Progenitor cell of endocrine pancreas (in vitro differentiated cells): ENCODE measurements at regions not wholly inside any gene's neighbourhood (a gene's known extent, or its start where the extent isn't known, plus 50 kb on each side); places are given as distances from the start of the nearest gene placed in this dataset.
A peak's percentile ranks its signal among the peaks of the same experiment; 100 is the strongest.

Experiments used
- DNase-seq: peaks from one replicate; pipeline ENCODE4 v3.0.0; 2021; ENCODE audit warnings: low spot score; ENCODE audit not compliant: unreplicated experiment
- H3K27ac Mint-ChIP-seq: 2 replicates; pipeline ENCODE4 v1.8.0; 2021; ENCODE audit warnings: mild to moderate bottlenecking, moderate library complexity, mixed read lengths
- H3K27me3 Mint-ChIP-seq: 2 replicates; pipeline ENCODE4 v1.8.0; 2021; ENCODE audit warnings: mixed read lengths
- H3K36me3 Mint-ChIP-seq: 2 replicates; pipeline ENCODE4 v1.8.0; 2022; ENCODE audit warnings: mixed read lengths; ENCODE audit not compliant: insufficient read depth
- H3K4me1 Mint-ChIP-seq: 2 replicates; pipeline ENCODE4 v1.8.0; 2021; ENCODE audit warnings: low read depth, mixed read lengths
- H3K4me3 Mint-ChIP-seq: 2 replicates; pipeline ENCODE4 v1.8.0; 2021; ENCODE audit warnings: low read depth, mild to moderate bottlenecking, moderate library complexity, mixed read lengths
- H3K9me3 Mint-ChIP-seq: 2 replicates; pipeline ENCODE4 v1.8.0; 2021; ENCODE audit warnings: low read depth, mixed read lengths
- TF ChIP-seq, protein P1 (sequence below): fragments of 200-600 bp; sonication (generic); IDR thresholded peaks from one replicate; pipeline ENCODE4 v1.5.0; 2021; ENCODE audit warnings: antibody characterized with exemption, mild to moderate bottlenecking; ENCODE audit not compliant: unreplicated experiment

GRCh38 chr17:27240086-27240801 is 53.7 kb upstream of the WSB1 start:
- Mint-ChIP-seq H3K27me3 (no peaks in the 10 kb centered on the region), H3K4me1 (peaks cover 28% of the 10 kb centered on the region), H3K4me3 (no peak overlapping the region), H3K27ac (peak overlapping the region; percentile 80), H3K9me3 (no peaks in the 10 kb centered on the region), H3K36me3 (no peaks in the 10 kb centered on the region)
- TF ChIP-seq, protein P1, sequence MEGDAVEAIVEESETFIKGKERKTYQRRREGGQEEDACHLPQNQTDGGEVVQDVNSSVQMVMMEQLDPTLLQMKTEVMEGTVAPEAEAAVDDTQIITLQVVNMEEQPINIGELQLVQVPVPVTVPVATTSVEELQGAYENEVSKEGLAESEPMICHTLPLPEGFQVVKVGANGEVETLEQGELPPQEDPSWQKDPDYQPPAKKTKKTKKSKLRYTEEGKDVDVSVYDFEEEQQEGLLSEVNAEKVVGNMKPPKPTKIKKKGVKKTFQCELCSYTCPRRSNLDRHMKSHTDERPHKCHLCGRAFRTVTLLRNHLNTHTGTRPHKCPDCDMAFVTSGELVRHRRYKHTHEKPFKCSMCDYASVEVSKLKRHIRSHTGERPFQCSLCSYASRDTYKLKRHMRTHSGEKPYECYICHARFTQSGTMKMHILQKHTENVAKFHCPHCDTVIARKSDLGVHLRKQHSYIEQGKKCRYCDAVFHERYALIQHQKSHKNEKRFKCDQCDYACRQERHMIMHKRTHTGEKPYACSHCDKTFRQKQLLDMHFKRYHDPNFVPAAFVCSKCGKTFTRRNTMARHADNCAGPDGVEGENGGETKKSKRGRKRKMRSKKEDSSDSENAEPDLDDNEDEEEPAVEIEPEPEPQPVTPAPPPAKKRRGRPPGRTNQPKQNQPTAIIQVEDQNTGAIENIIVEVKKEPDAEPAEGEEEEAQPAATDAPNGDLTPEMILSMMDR, result no peak
- no peak for DNase-seq

DNA sequence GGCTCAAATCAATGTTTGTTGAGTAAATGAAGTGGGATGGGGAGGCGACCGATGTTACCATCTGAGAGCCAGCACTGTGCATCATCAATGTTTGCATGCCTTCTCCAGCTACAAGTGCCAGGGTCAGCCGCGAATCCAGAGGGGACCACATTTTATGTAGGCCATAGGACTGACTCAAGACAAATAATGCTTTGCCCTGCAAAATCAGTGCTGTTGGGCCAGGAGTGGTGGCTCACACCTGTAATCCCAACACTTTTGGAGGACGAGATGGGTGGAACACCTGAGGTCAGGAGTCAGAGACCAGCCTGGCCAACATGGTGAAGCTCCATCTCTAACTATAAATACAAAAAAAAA is 53.1 kb upstream of the WSB1 start:
- Mint-ChIP-seq H3K36me3 (no peaks in the 10 kb centered on the region), H3K27me3 (no peaks in the 10 kb centered on the region), H3K9me3 (no peaks in the 10 kb centered on the region), H3K4me1 (peaks cover 28% of the 10 kb centered on the region), H3K4me3 (no peak overlapping the region), H3K27ac (peak overlapping the region; percentile 80)
- no peak for DNase-seq
- TF ChIP-seq, protein P1, result no peak

DNA sequence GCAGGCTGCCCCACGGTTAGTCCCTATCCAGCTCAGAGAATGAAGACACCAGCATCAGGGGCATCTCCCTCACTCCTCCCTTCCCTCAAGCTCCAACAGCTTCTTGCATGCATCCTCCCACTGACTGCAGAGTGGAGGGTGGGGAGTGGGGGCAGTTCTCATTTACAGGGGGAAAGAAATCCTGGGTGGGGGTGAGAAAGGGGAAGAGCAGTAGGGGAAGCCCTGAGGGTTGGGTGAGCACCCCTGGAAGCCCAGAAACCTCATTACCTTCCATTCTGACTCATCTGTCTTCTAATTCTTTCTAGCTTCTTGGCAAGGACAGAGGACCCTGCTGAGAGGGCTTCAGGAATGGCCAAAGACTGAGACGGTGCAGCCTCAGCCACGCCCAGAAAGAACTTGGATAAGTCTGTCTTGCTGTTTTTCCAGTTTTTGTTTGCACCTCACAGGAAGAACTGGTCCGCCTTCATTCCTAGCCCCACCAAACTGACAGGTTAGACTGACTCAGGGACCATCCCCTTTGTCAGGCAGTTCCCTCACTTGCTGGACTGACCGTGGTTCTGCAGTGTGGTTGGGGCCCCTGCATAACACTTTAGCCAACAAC is 52.5 kb upstream of the WSB1 start:
- H3K4me3 Mint-ChIP-seq, result peak overlapping the region; percentile 50
- no peak for DNase-seq
- no peaks in the 10 kb centered on the region for H3K27me3 Mint-ChIP-seq
- H3K27ac Mint-ChIP-seq, result peak overlapping the region; percentile 94
- TF ChIP-seq, protein P1, result no peak
- no peaks in the 10 kb centered on the region for H3K36me3 Mint-ChIP-seq
- peaks cover 28% of the 10 kb centered on the region for H3K4me1 Mint-ChIP-seq
- H3K9me3 Mint-ChIP-seq, result no peaks in the 10 kb centered on the region

- Mint-ChIP-seq H3K4me1 (peaks cover 26% of the 10 kb centered on the region), H3K27ac (no peak overlapping the region), H3K4me3 (no peak overlapping the region), H3K27me3 (no peaks in the 10 kb centered on the region), H3K9me3 (no peaks in the 10 kb centered on the region), H3K36me3 (no peaks in the 10 kb centered on the region)
- no peak for DNase-seq
- TF ChIP-seq, protein P1, result no peak
These were observed 51.0 kb upstream of the WSB1 start for GRCh38 chr17:27242951-27243350.

GRCh38 chr17:27244011-27244410 is 49.9 kb upstream of the WSB1 start:
- Mint-ChIP-seq H3K27me3 (no peaks in the 10 kb centered on the region), H3K27ac (no peak overlapping the region), H3K9me3 (no peaks in the 10 kb centered on the region), H3K4me3 (no peak overlapping the region), H3K36me3 (no peaks in the 10 kb centered on the region), H3K4me1 (peaks cover 26% of the 10 kb centered on the region)
- no peak for DNase-seq
- TF ChIP-seq, protein P1, result no peak
